COLO668 (cell line): ENCODE measurements at regions not wholly inside any gene's neighbourhood (a gene's known extent, or its start where the extent isn't known, plus 50 kb on each side); places are given as distances from the start of the nearest gene placed in this dataset.
A peak's percentile ranks its signal among the peaks of the same experiment; 100 is the strongest.

Source experiments
- DNase-seq: peaks from one replicate; lab custom pipeline; 2025; ENCODE audit not compliant: unreplicated experiment; lab: John Stamatoyannopoulos, UW

GRCh38 chr5:175246889-175247520 lies 197.0 kb downstream of the DRD1 start:
- no peak for DNase-seq

GRCh38 chr5:175246242-175246888 lies 197.6 kb downstream of the DRD1 start:
- no peak for DNase-seq

- no peak for DNase-seq
Observed at GRCh38 chr5:175243441-175243840, 200.5 kb downstream of the DRD1 start.

- no peak for DNase-seq
Observed at GRCh38 chr5:175242207-175242606, 201.8 kb downstream of the DRD1 start.

GRCh38 chr5:175238326-175238725 lies 205.7 kb downstream of the DRD1 start:
- no peak for DNase-seq

- no peak for DNase-seq
Observed at GRCh38 chr5:175236176-175236575, 207.8 kb downstream of the DRD1 start.

GRCh38 chr5:175235251-175235960 lies 208.6 kb downstream of the DRD1 start:
- no peak for DNase-seq

GRCh38 chr5:175230299-175230698 lies 213.7 kb downstream of the DRD1 start:
- no peak for DNase-seq

GRCh38 chr5:175226506-175226905 lies 217.5 kb downstream of the DRD1 start:
- no peak for DNase-seq

GRCh38 chr5:175223291-175223690 lies 220.7 kb downstream of the DRD1 start:
- DNase-seq, result no peak

- no peak for DNase-seq
Observed at GRCh38 chr5:175222621-175223020, 221.4 kb downstream of the DRD1 start.

GRCh38 chr5:175220549-175220948 lies 223.4 kb downstream of the DRD1 start:
- no peak for DNase-seq

GRCh38 chr5:175219366-175219765 lies 224.6 kb downstream of the DRD1 start:
- DNase-seq, result no peak

- no peak for DNase-seq
Observed at GRCh38 chr5:175216991-175217390, 227.0 kb downstream of the DRD1 start.

- DNase-seq, result no peak
Observed at GRCh38 chr5:175215906-175216305, 228.1 kb downstream of the DRD1 start.

GRCh38 chr5:175214152-175214551 lies 229.8 kb downstream of the DRD1 start:
- no peak for DNase-seq

GRCh38 chr5:175211956-175212756 lies 231.8 kb downstream of the DRD1 start:
- DNase-seq, result no peak

GRCh38 chr5:175207321-175208040 lies 236.5 kb downstream of the DRD1 start:
- DNase-seq, result no peak

GRCh38 chr5:175206669-175207068 lies 237.3 kb downstream of the DRD1 start:
- DNase-seq, result no peak

GRCh38 chr5:175202463-175203068 lies 241.4 kb downstream of the DRD1 start:
- DNase-seq, result peak; percentile 9
